ENCODE measurements at regions not wholly inside any gene's neighbourhood (a gene's known extent, or its start where the extent isn't known, plus 50 kb on each side); places are given as distances from the start of the nearest gene placed in this dataset.
A peak's percentile ranks its signal among the peaks of the same experiment; 100 is the strongest.
"Not testable (repeated sequence)": the region's sequence is repeated elsewhere in the genome, so short reads cannot be mapped to it uniquely, and the experiment has no call there.

GRCh38 chr3:76212679-76213078, 427.3 kb upstream of the ZNF717 start:
- no peak for DNase-seq

- DNase-seq = no peak
Observed at GRCh38 chr3:76222201-76222600, 436.9 kb upstream of the ZNF717 start.

GRCh38 chr3:76231258-76231657, 445.9 kb upstream of the ZNF717 start:
- no peak for DNase-seq

GRCh38 chr3:76242886-76243753, 457.8 kb upstream of the ZNF717 start:
- DNase-seq = no peak

- DNase-seq = no peak
Observed at GRCh38 chr3:76245073-76245472, 459.7 kb upstream of the ZNF717 start.

GRCh38 chr3:76245622-76246021, 460.3 kb upstream of the ZNF717 start:
- DNase-seq = no peak

- DNase-seq = no peak
Observed at GRCh38 chr3:76264496-76264895, 479.1 kb upstream of the ZNF717 start.

- DNase-seq = no peak
Observed at GRCh38 chr3:76264911-76265310, 479.6 kb upstream of the ZNF717 start.

- no peak for DNase-seq
Observed at GRCh38 chr3:76266511-76266910, 481.2 kb upstream of the ZNF717 start.

GRCh38 chr3:76267851-76268380, 482.6 kb upstream of the ZNF717 start:
- no peak for DNase-seq

- DNase-seq = no peak
Observed at GRCh38 chr3:76293856-76294255, 508.5 kb upstream of the ZNF717 start.

- no peak for DNase-seq
Observed at GRCh38 chr3:76300746-76301145, 515.4 kb upstream of the ZNF717 start.

- no peak for DNase-seq
Observed at GRCh38 chr3:76307556-76307955, 522.2 kb upstream of the ZNF717 start.

GRCh38 chr3:76308541-76308940, 523.2 kb upstream of the ZNF717 start:
- no peak for DNase-seq

- DNase-seq = no peak
Observed at GRCh38 chr3:76310089-76310488, 524.7 kb upstream of the ZNF717 start.

- no peak for DNase-seq
Observed at GRCh38 chr3:76310667-76311066, 525.3 kb upstream of the ZNF717 start.

GRCh38 chr3:76311941-76312340, 526.6 kb upstream of the ZNF717 start:
- no peak for DNase-seq

GRCh38 chr3:76315906-76316305, 530.6 kb upstream of the ZNF717 start:
- DNase-seq = not testable (repeated sequence)

- DNase-seq = no peak
Observed at GRCh38 chr3:76321614-76322013, 536.3 kb upstream of the ZNF717 start.

- DNase-seq = no peak
Observed at GRCh38 chr3:76324101-76324500, 538.8 kb upstream of the ZNF717 start.

- no peak for DNase-seq
Observed at GRCh38 chr3:76345878-76346277, 560.5 kb upstream of the ZNF717 start.

- DNase-seq = no peak
Observed at GRCh38 chr3:76346690-76347089, 561.3 kb upstream of the ZNF717 start.

- no peak for DNase-seq
Observed at GRCh38 chr3:76349715-76350480, 564.5 kb upstream of the ZNF717 start.

- DNase-seq = peak; percentile 53
Observed at GRCh38 chr3:76352051-76352450, 566.7 kb upstream of the ZNF717 start.

Data from suppressor macrophage treated with lipopolysaccharide for 4 hours (primary cell).